ENCODE measurements at regions not wholly inside any gene's neighbourhood (a gene's known extent, or its start where the extent isn't known, plus 50 kb on each side); places are given as distances from the start of the nearest gene placed in this dataset.

- peak; percentile 35 for DNase-seq
Observed at GRCh38 chr6:47360388-47360787, 50.7 kb upstream of the TNFRSF21 start.

GRCh38 chr6:47362857-47363461 is 53.3 kb upstream of the TNFRSF21 start:
- DNase-seq, result no peak

GRCh38 chr6:47363736-47364135 is 54.0 kb upstream of the TNFRSF21 start:
- DNase-seq, result no peak

GRCh38 chr6:47366335-47366890 is 56.7 kb upstream of the TNFRSF21 start:
- DNase-seq, result no peak

GRCh38 chr6:47371139-47371869 is 61.6 kb upstream of the TNFRSF21 start:
- DNase-seq, result no peak

GRCh38 chr6:47371870-47372255 is 62.2 kb upstream of the TNFRSF21 start:
- no peak for DNase-seq

GRCh38 chr6:47372318-47372717 is 62.6 kb upstream of the TNFRSF21 start:
- no peak for DNase-seq

GRCh38 chr6:47375426-47375825 is 65.7 kb upstream of the TNFRSF21 start:
- DNase-seq, result no peak

- no peak for DNase-seq
Observed at GRCh38 chr6:47376930-47377329, 67.2 kb upstream of the TNFRSF21 start.

- peak; percentile 80 for DNase-seq
Observed at GRCh38 chr6:47377971-47378370, 68.3 kb upstream of the TNFRSF21 start.

GRCh38 chr6:47379328-47379727 is 69.6 kb upstream of the TNFRSF21 start:
- DNase-seq, result peak; percentile 96

- DNase-seq, result peak; percentile 85
Observed at GRCh38 chr6:47380251-47380650, 70.5 kb upstream of the TNFRSF21 start.

- DNase-seq, result no peak
Observed at GRCh38 chr6:47381036-47381435, 71.3 kb upstream of the TNFRSF21 start.

- DNase-seq, result no peak
Observed at GRCh38 chr6:47383360-47383759, 73.7 kb upstream of the TNFRSF21 start.

GRCh38 chr6:47391675-47392074 is 82.0 kb upstream of the TNFRSF21 start:
- DNase-seq, result no peak

GRCh38 chr6:47392251-47392650 is 82.5 kb upstream of the TNFRSF21 start:
- no peak for DNase-seq

GRCh38 chr6:47396401-47397069 is 81.1 kb upstream of the CD2AP start:
- no peak for DNase-seq

GRCh38 chr6:47400581-47400980 is 77.0 kb upstream of the CD2AP start:
- no peak for DNase-seq

- DNase-seq, result peak; percentile 11
Observed at GRCh38 chr6:47402081-47402480, 75.5 kb upstream of the CD2AP start.

GRCh38 chr6:47403056-47403455 is 74.5 kb upstream of the CD2AP start:
- no peak for DNase-seq

- DNase-seq, result no peak
Observed at GRCh38 chr6:47403801-47404200, 73.8 kb upstream of the CD2AP start.

- no peak for DNase-seq
Observed at GRCh38 chr6:47404435-47404834, 73.2 kb upstream of the CD2AP start.

- DNase-seq, result no peak
Observed at GRCh38 chr6:47405273-47405672, 72.3 kb upstream of the CD2AP start.

All from inflammatory macrophage treated with lipopolysaccharide for 4 hours (primary cell).